ENCODE measurements at regions not wholly inside any gene's neighbourhood (a gene's known extent, or its start where the extent isn't known, plus 50 kb on each side); places are given as distances from the start of the nearest gene placed in this dataset.
"Not testable (repeated sequence)": the region's sequence is repeated elsewhere in the genome, so short reads cannot be mapped to it uniquely, and the experiment has no call there.

- H3K27ac ChIP-seq (ENCODE audit: low read length): no peak overlapping the region
- no peaks in the 10 kb centered on the region for H3K27me3 ChIP-seq (ENCODE audit: control insufficient read depth in 1 of 2, insufficient read depth in 2 of 2, low read length in 2 of 2)
- H3K4me1 ChIP-seq (ENCODE audit: control insufficient read depth, insufficient read depth, low read length): no peaks in the 10 kb centered on the region
- H3K36me3 ChIP-seq (ENCODE audit: control insufficient read depth in 2 of 2, insufficient read depth in 2 of 2, low read length in 2 of 2): no peaks in the 10 kb centered on the region
- no peak overlapping the region for H3K4me3 ChIP-seq (ENCODE audit: low read length in 2 of 2)
- no peak overlapping the region for H3K9ac ChIP-seq (ENCODE audit: low read length in 2 of 2)
- no peaks in the 10 kb centered on the region for H3K9me3 ChIP-seq (ENCODE audit: control insufficient read depth in 2 of 2, low read length in 2 of 2)
Measured at GRCh38 chr18:71233177-71233576, 944.3 kb downstream of the SOCS6 start.

- H3K4me1 ChIP-seq (ENCODE audit: control insufficient read depth, insufficient read depth, low read length): no peaks in the 10 kb centered on the region
- no peaks in the 10 kb centered on the region for H3K36me3 ChIP-seq (ENCODE audit: control insufficient read depth in 2 of 2, insufficient read depth in 2 of 2, low read length in 2 of 2)
- no peaks in the 10 kb centered on the region for H3K27me3 ChIP-seq (ENCODE audit: control insufficient read depth in 1 of 2, insufficient read depth in 2 of 2, low read length in 2 of 2)
- H3K27ac ChIP-seq (ENCODE audit: low read length): no peak overlapping the region
- H3K4me3 ChIP-seq (ENCODE audit: low read length in 2 of 2): no peak overlapping the region
- H3K9me3 ChIP-seq (ENCODE audit: control insufficient read depth in 2 of 2, low read length in 2 of 2): no peaks in the 10 kb centered on the region
- H3K9ac ChIP-seq (ENCODE audit: low read length in 2 of 2): no peak overlapping the region
Measured at GRCh38 chr18:71223486-71223885, 934.6 kb downstream of the SOCS6 start.

DNA sequence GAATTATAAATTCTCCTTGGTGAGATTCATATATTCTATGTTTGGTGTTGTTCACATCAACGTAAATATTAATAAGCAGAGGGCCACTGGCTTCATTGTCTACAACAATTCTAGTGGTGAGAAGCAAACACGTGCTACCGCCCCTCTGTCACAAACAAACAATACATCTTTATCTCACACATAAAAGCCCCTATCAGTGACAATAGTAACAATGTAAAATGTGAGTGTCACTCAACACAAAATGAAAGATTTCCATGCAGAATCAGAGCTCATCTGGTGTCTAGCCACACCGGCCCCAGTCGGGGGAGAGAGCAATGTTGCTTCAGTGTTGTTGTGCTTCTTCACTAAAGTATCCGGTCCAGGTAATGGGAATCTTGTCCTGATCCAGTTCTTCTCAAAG, 932.6 kb downstream of the SOCS6 start:
- Histone ChIP-seq H3K27ac (ENCODE audit: low read length) (no peak overlapping the region), H3K4me3 (ENCODE audit: low read length in 2 of 2) (no peak overlapping the region), H3K27me3 (ENCODE audit: control insufficient read depth in 1 of 2, insufficient read depth in 2 of 2, low read length in 2 of 2) (no peaks in the 10 kb centered on the region), H3K9ac (ENCODE audit: low read length in 2 of 2) (no peak overlapping the region), H3K9me3 (ENCODE audit: control insufficient read depth in 2 of 2, low read length in 2 of 2) (no peaks in the 10 kb centered on the region), H3K4me1 (ENCODE audit: control insufficient read depth, insufficient read depth, low read length) (no peaks in the 10 kb centered on the region), H3K36me3 (ENCODE audit: control insufficient read depth in 2 of 2, insufficient read depth in 2 of 2, low read length in 2 of 2) (no peaks in the 10 kb centered on the region)

DNA sequence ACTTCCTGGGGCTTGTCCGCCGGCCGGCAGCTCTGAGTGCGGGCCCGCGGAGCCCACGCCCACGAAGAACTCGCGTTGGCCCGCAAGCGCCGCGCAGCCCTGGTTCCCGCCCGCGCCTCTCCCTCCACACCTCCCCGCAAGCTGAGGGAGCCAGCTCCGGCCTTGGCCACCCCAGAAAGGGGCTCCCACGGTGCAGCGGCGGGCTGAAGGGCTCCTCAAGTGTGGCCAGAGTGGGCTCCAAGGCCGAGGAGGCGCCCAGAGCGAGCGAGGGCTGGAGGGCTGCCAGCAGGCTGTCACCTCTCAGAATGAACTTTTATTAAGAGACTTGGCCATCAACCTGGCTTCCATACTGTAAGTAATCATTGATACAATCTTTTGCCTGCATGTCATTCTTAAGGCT, 923.9 kb downstream of the SOCS6 start:
- H3K36me3 ChIP-seq (ENCODE audit: control insufficient read depth in 2 of 2, insufficient read depth in 2 of 2, low read length in 2 of 2); H3K27me3 ChIP-seq (ENCODE audit: control insufficient read depth in 1 of 2, insufficient read depth in 2 of 2, low read length in 2 of 2); H3K4me1 ChIP-seq (ENCODE audit: control insufficient read depth, insufficient read depth, low read length); H3K27ac ChIP-seq (ENCODE audit: low read length); H3K9ac ChIP-seq (ENCODE audit: low read length in 2 of 2); H3K4me3 ChIP-seq (ENCODE audit: low read length in 2 of 2); H3K9me3 ChIP-seq (ENCODE audit: control insufficient read depth in 2 of 2, low read length in 2 of 2): not testable (repeated sequence)

- H3K9me3 ChIP-seq (ENCODE audit: control insufficient read depth in 2 of 2, low read length in 2 of 2): no peaks in the 10 kb centered on the region
- H3K27me3 ChIP-seq (ENCODE audit: control insufficient read depth in 1 of 2, insufficient read depth in 2 of 2, low read length in 2 of 2): no peaks in the 10 kb centered on the region
- no peak overlapping the region for H3K4me3 ChIP-seq (ENCODE audit: low read length in 2 of 2)
- H3K36me3 ChIP-seq (ENCODE audit: control insufficient read depth in 2 of 2, insufficient read depth in 2 of 2, low read length in 2 of 2): no peaks in the 10 kb centered on the region
- no peak overlapping the region for H3K9ac ChIP-seq (ENCODE audit: low read length in 2 of 2)
- no peaks in the 10 kb centered on the region for H3K4me1 ChIP-seq (ENCODE audit: control insufficient read depth, insufficient read depth, low read length)
- no peak overlapping the region for H3K27ac ChIP-seq (ENCODE audit: low read length)
Measured at GRCh38 chr18:71212222-71212621, 923.4 kb downstream of the SOCS6 start.

GRCh38 chr18:71209944-71210343, 921.1 kb downstream of the SOCS6 start:
- no peaks in the 10 kb centered on the region for H3K36me3 ChIP-seq (ENCODE audit: control insufficient read depth in 2 of 2, insufficient read depth in 2 of 2, low read length in 2 of 2)
- no peaks in the 10 kb centered on the region for H3K27me3 ChIP-seq (ENCODE audit: control insufficient read depth in 1 of 2, insufficient read depth in 2 of 2, low read length in 2 of 2)
- no peaks in the 10 kb centered on the region for H3K9me3 ChIP-seq (ENCODE audit: control insufficient read depth in 2 of 2, low read length in 2 of 2)
- no peaks in the 10 kb centered on the region for H3K4me1 ChIP-seq (ENCODE audit: control insufficient read depth, insufficient read depth, low read length)
- H3K4me3 ChIP-seq (ENCODE audit: low read length in 2 of 2): no peak overlapping the region
- H3K9ac ChIP-seq (ENCODE audit: low read length in 2 of 2): no peak overlapping the region
- no peak overlapping the region for H3K27ac ChIP-seq (ENCODE audit: low read length)

GRCh38 chr18:71194438-71194837, 905.6 kb downstream of the SOCS6 start:
- Histone ChIP-seq H3K9me3 (ENCODE audit: control insufficient read depth in 2 of 2, low read length in 2 of 2) (no peaks in the 10 kb centered on the region), H3K36me3 (ENCODE audit: control insufficient read depth in 2 of 2, insufficient read depth in 2 of 2, low read length in 2 of 2) (no peaks in the 10 kb centered on the region), H3K9ac (ENCODE audit: low read length in 2 of 2) (no peak overlapping the region), H3K27ac (ENCODE audit: low read length) (no peak overlapping the region), H3K4me1 (ENCODE audit: control insufficient read depth, insufficient read depth, low read length) (no peaks in the 10 kb centered on the region), H3K27me3 (ENCODE audit: control insufficient read depth in 1 of 2, insufficient read depth in 2 of 2, low read length in 2 of 2) (no peaks in the 10 kb centered on the region), H3K4me3 (ENCODE audit: low read length in 2 of 2) (no peak overlapping the region)

DNA sequence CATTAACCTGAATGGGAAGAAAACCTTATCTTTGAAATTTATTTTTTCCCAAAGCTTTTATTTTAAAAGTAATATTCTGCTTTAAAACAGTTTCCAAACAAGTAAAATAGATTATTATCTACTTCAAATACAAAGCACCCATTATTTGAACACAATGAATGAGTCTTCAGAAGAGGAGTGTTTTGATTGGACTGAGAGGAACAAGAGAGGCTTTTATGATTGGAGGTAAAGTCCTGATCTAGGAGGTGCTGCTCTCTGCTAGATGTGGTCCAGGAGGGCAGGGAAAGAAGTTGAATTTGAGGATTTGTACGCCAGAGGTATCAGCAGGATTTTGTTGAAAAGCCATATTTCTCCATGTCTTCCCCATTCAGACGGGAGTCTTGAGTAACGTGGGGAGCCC, 900.7 kb downstream of the SOCS6 start:
- no peak overlapping the region for H3K27ac ChIP-seq (ENCODE audit: low read length)
- no peaks in the 10 kb centered on the region for H3K4me1 ChIP-seq (ENCODE audit: control insufficient read depth, insufficient read depth, low read length)
- H3K36me3 ChIP-seq (ENCODE audit: control insufficient read depth in 2 of 2, insufficient read depth in 2 of 2, low read length in 2 of 2): no peaks in the 10 kb centered on the region
- H3K27me3 ChIP-seq (ENCODE audit: control insufficient read depth in 1 of 2, insufficient read depth in 2 of 2, low read length in 2 of 2): no peaks in the 10 kb centered on the region
- no peak overlapping the region for H3K4me3 ChIP-seq (ENCODE audit: low read length in 2 of 2)
- no peak overlapping the region for H3K9ac ChIP-seq (ENCODE audit: low read length in 2 of 2)
- H3K9me3 ChIP-seq (ENCODE audit: control insufficient read depth in 2 of 2, low read length in 2 of 2): no peaks in the 10 kb centered on the region

DNA sequence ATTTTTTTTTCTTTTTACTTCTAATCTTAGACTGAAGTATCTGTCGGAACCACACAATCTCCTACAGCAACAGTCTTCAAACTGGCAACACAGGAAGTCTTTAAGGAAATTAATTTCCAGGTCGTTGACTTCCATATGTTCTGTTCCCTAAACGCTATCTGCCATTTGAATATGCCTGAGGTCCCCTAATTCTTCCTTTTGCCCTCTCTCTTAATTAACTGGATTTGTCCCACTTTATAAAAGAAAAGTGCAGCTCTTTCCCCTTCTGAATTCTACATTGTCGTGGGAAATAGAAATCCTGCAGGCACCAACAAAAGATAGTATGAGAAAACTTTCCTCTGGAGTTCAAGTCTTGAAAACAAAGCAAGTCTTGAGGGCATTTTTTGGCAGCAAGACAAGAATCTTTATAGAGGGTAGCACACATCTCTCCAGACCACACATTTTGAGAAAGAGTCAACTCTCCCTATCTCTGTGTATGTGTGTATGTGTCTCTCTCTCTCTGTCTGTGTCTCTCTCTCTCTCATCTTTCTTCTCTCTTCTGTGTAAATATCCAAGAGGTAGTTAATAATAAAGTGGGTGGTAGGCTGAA, 879.8 kb downstream of the SOCS6 start:
- Histone ChIP-seq H3K4me3 (ENCODE audit: low read length in 2 of 2) (no peak overlapping the region), H3K9me3 (ENCODE audit: control insufficient read depth in 2 of 2, low read length in 2 of 2) (peaks cover 0 to 1% of the 10 kb centered on the region in 2 donors), H3K4me1 (ENCODE audit: control insufficient read depth, insufficient read depth, low read length) (no peaks in the 10 kb centered on the region), H3K36me3 (ENCODE audit: control insufficient read depth in 2 of 2, insufficient read depth in 2 of 2, low read length in 2 of 2) (no peaks in the 10 kb centered on the region), H3K27ac (ENCODE audit: low read length) (no peak overlapping the region), H3K9ac (ENCODE audit: low read length in 2 of 2) (no peak overlapping the region), H3K27me3 (ENCODE audit: control insufficient read depth in 1 of 2, insufficient read depth in 2 of 2, low read length in 2 of 2) (no peaks in the 10 kb centered on the region)

DNA sequence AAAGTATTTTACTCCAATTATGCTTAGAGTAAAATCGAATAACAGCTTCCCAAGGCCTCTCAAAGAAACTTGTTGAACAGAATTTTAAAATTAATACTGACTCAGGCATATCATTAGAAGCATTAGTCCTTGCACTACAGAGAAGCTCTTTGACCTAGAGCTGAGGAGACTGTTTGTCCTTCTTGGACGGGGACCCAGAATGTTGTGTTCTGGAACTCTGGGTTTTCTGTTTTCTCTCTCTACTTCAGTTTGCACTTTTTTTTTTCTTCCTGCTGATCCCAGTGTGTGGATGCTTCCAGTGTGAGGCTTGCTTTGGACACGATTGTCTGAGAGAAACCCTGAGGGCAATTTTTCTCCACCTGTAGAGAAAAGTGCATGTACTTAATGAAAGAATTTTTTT, 847.6 kb downstream of the SOCS6 start:
- H3K36me3 ChIP-seq (ENCODE audit: control insufficient read depth in 2 of 2, insufficient read depth in 2 of 2, low read length in 2 of 2): no peaks in the 10 kb centered on the region
- H3K4me1 ChIP-seq (ENCODE audit: control insufficient read depth, insufficient read depth, low read length): no peaks in the 10 kb centered on the region

GRCh38 chr18:71134122-71134521, 845.3 kb downstream of the SOCS6 start:
- no peaks in the 10 kb centered on the region for H3K4me1 ChIP-seq (ENCODE audit: control insufficient read depth, insufficient read depth, low read length)
- no peak overlapping the region for H3K4me3 ChIP-seq (ENCODE audit: low read length in 2 of 2)
- H3K9me3 ChIP-seq (ENCODE audit: control insufficient read depth in 2 of 2, low read length in 2 of 2): no peaks in the 10 kb centered on the region
- no peak overlapping the region for H3K9ac ChIP-seq (ENCODE audit: low read length in 2 of 2)
- H3K27me3 ChIP-seq (ENCODE audit: control insufficient read depth in 1 of 2, insufficient read depth in 2 of 2, low read length in 2 of 2): no peaks in the 10 kb centered on the region
- no peaks in the 10 kb centered on the region for H3K36me3 ChIP-seq (ENCODE audit: control insufficient read depth in 2 of 2, insufficient read depth in 2 of 2, low read length in 2 of 2)
- no peak overlapping the region for H3K27ac ChIP-seq (ENCODE audit: low read length)

More for the DNA sequence above, 847.6 kb downstream of the SOCS6 start:
- H3K9ac ChIP-seq (ENCODE audit: low read length in 2 of 2): no peak overlapping the region
- no peak overlapping the region for H3K27ac ChIP-seq (ENCODE audit: low read length)
- no peak overlapping the region for H3K4me3 ChIP-seq (ENCODE audit: low read length in 2 of 2)
- H3K27me3 ChIP-seq (ENCODE audit: control insufficient read depth in 1 of 2, insufficient read depth in 2 of 2, low read length in 2 of 2): no peaks in the 10 kb centered on the region
- no peaks in the 10 kb centered on the region for H3K9me3 ChIP-seq (ENCODE audit: control insufficient read depth in 2 of 2, low read length in 2 of 2)
